Hepatocyte (in vitro differentiated cells): ENCODE measurements at regions not wholly inside any gene's neighbourhood (a gene's known extent, or its start where the extent isn't known, plus 50 kb on each side); places are given as distances from the start of the nearest gene placed in this dataset.
"Not testable (repeated sequence)": the region's sequence is repeated elsewhere in the genome, so short reads cannot be mapped to it uniquely, and the experiment has no call there.

ENCODE experiments used
- DNase-seq: peaks from one replicate; pipeline ENCODE4 v3.0.0-alpha.2; 2016; ENCODE audit warnings: low spot score
- H2AFZ ChIP-seq: fragments of 200-600 bp; sonication (generic); 2 replicates; pipeline ENCODE4 v1.6.0; 2016; ENCODE audit warnings: antibody characterized with exemption, mild to moderate bottlenecking
- H3K27ac ChIP-seq: fragments of 200-600 bp; sonication (generic); 2 replicates; pipeline ENCODE4 v1.5.1; 2016; ENCODE audit warnings: mild to moderate bottlenecking
- H3K27me3 ChIP-seq: fragments of 200-600 bp; sonication (generic); 2 replicates; pipeline ENCODE4 v1.6.1; 2016
- H3K36me3 ChIP-seq: fragments of 200-600 bp; sonication (generic); replicated peaks from 2 replicates; pipeline ENCODE4 v1.5.1; 2016; ENCODE audit warnings: low read depth; ENCODE audit not compliant: insufficient read depth
- H3K4me1 ChIP-seq: fragments of 200-600 bp; sonication (generic); 2 replicates; pipeline ENCODE4 v1.5.1; 2016; ENCODE audit warnings: mild to moderate bottlenecking, moderate library complexity; ENCODE audit not compliant: insufficient read depth
- H3K4me2 ChIP-seq: fragments of 200-600 bp; sonication (generic); 2 replicates; pipeline ENCODE4 v1.6.0; 2016
- H3K4me3 ChIP-seq: fragments of 200-600 bp; sonication (generic); 2 replicates; pipeline ENCODE4 v1.5.1; 2016; ENCODE audit warnings: mild to moderate bottlenecking
- H3K79me2 ChIP-seq: fragments of 200-600 bp; sonication (generic); 2 replicates; pipeline ENCODE4 v1.6.0; 2017; ENCODE audit warnings: mild to moderate bottlenecking
- H3K9me2 ChIP-seq: fragments of 200-600 bp; sonication (generic); replicated peaks from 2 replicates; pipeline ENCODE4 v1.6.0; 2017; ENCODE audit warnings: mild to moderate bottlenecking; ENCODE audit not compliant: insufficient read depth
- H3K9me3 ChIP-seq: fragments of 200-600 bp; sonication (generic); 2 replicates; pipeline ENCODE4 v1.5.1; 2016; ENCODE audit warnings: low read depth, mild to moderate bottlenecking
- H4K20me1 ChIP-seq: fragments of 200-600 bp; sonication (generic); 2 replicates; pipeline ENCODE4 v1.6.0; 2016; ENCODE audit warnings: mild to moderate bottlenecking; ENCODE audit not compliant: insufficient read depth, poor library complexity, severe bottlenecking
- EZH2 ChIP-seq: fragments of 200-600 bp; sonication (generic); IDR thresholded peaks from 2 replicates; pipeline ENCODE4 v1.6.1; 2016; ENCODE audit warnings: antibody characterized with exemption, mild to moderate bottlenecking, borderline replicate concordance
- EZH2phosphoT487 ChIP-seq: fragments of 200-600 bp; sonication (generic); IDR thresholded peaks from one replicate; pipeline ENCODE4 v1.6.1; 2018; ENCODE audit warnings: antibody characterized with exemption, mild to moderate bottlenecking, low read depth, moderate library complexity; ENCODE audit not compliant: unreplicated experiment, severe bottlenecking
- WGBS: methylation state at CpG from one replicate; pipeline ENCODE4 v1.1.6; 2016; ENCODE audit warnings: low lambda C conversion rate; ENCODE audit errors: missing lambda C conversion rate; 5-methylcytosine and 5-hydroxymethylcytosine counted together
- TF ChIP-seq, protein P1 (sequence below): fragments of 200-600 bp; sonication (generic); IDR thresholded peaks from 2 replicates; pipeline ENCODE4 v1.5.1; 2016; ENCODE audit warnings: antibody characterized with exemption, mild to moderate bottlenecking; ENCODE audit not compliant: poor library complexity

DNA sequence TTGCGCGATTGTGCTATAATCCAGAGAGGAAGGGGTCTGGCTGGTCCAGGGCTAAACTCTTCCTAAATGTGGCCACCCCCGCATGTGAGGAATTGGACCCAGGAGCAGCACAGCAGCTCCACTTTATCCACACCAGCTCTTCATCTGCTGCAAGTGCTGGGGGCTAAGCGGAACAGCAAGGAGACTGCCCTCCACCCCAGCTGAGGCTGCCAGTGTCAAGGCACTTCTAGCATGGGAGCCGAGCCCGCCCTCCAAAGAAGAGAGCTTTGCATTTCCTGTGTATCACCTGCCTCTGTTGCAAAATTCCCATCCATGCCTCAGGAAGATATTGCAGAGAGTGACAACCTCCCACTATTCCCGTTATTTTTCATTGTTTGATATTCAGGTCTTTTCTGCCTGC is 333.6 kb downstream of the ARRDC4 start:
- Histone ChIP-seq H3K36me3 (no peaks in the 10 kb centered on the region), H3K79me2 (no peaks in the 10 kb centered on the region), H3K4me2 (no peak overlapping the region), H3K4me1 (peaks cover 5% of the 10 kb centered on the region), H3K9me2 (no peaks in the 10 kb centered on the region), H4K20me1 (no peaks in the 10 kb centered on the region), H3K27me3 (peaks cover 58% of the 10 kb centered on the region), H2AFZ (no peak overlapping the region), H3K4me3 (no peak overlapping the region), H3K9me3 (no peaks in the 10 kb centered on the region), H3K27ac (no peak overlapping the region)
- DNase-seq = no peak
- WGBS = 81% methylated on average over 7 of the region's 7 CpGs
- TF ChIP-seq, protein P1, sequence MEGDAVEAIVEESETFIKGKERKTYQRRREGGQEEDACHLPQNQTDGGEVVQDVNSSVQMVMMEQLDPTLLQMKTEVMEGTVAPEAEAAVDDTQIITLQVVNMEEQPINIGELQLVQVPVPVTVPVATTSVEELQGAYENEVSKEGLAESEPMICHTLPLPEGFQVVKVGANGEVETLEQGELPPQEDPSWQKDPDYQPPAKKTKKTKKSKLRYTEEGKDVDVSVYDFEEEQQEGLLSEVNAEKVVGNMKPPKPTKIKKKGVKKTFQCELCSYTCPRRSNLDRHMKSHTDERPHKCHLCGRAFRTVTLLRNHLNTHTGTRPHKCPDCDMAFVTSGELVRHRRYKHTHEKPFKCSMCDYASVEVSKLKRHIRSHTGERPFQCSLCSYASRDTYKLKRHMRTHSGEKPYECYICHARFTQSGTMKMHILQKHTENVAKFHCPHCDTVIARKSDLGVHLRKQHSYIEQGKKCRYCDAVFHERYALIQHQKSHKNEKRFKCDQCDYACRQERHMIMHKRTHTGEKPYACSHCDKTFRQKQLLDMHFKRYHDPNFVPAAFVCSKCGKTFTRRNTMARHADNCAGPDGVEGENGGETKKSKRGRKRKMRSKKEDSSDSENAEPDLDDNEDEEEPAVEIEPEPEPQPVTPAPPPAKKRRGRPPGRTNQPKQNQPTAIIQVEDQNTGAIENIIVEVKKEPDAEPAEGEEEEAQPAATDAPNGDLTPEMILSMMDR = no peak
- TF ChIP-seq EZH2 (no peak), EZH2phosphoT487 (no peak)

GRCh38 chr15:98295101-98295759 is 334.7 kb downstream of the ARRDC4 start:
- peak; percentile 55 for DNase-seq
- TF ChIP-seq, protein P1 = peak; percentile 59

DNA sequence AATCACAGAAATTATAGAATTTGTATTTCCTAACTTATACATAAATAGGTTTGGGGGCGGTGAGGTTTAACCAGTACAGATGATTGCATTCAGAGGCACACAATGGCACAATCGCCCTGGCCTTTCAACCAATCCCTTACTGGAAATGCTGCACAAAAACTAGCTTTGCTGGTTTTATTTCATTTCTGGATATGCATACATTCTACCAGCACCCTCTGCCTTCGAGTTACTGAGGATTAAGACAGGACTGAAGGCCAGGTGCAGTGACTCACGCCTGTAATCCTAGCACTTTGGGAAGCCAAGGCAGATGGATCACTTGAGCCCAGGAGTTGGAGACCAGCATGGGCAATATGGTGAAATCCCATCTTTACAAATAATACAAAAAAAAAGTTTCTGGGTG is 336.1 kb downstream of the ARRDC4 start:
- H3K4me2 ChIP-seq = no peak overlapping the region
- H3K36me3 ChIP-seq = no peaks in the 10 kb centered on the region
- H3K9me3 ChIP-seq = no peaks in the 10 kb centered on the region
- no peaks in the 10 kb centered on the region for H3K79me2 ChIP-seq
- no peak for DNase-seq
- no peaks in the 10 kb centered on the region for H3K9me2 ChIP-seq
- no peaks in the 10 kb centered on the region for H4K20me1 ChIP-seq
- H3K27ac ChIP-seq = no peak overlapping the region
- no peak overlapping the region for H2AFZ ChIP-seq
- WGBS = 61% methylated on average over 4 of the region's 4 CpGs
- peaks cover 5% of the 10 kb centered on the region for H3K4me1 ChIP-seq
- TF ChIP-seq, protein P1 = no peak
- TF ChIP-seq EZH2 (no peak), EZH2phosphoT487 (no peak)
- H3K4me3 ChIP-seq = no peak overlapping the region
- peaks cover 53% of the 10 kb centered on the region for H3K27me3 ChIP-seq

More at GRCh38 chr15:98295101-98295759, 334.7 kb downstream of the ARRDC4 start:
- not testable (repeated sequence) for H3K4me3 ChIP-seq, H2AFZ ChIP-seq, H3K36me3 ChIP-seq, H4K20me1 ChIP-seq, H3K4me2 ChIP-seq, H3K9me3 ChIP-seq, H3K27ac ChIP-seq, H3K9me2 ChIP-seq, H3K4me1 ChIP-seq, H3K79me2 ChIP-seq
- peaks cover 62% of the 10 kb centered on the region for H3K27me3 ChIP-seq
- WGBS = 26% methylated on average over 8 of the region's 10 CpGs

DNA sequence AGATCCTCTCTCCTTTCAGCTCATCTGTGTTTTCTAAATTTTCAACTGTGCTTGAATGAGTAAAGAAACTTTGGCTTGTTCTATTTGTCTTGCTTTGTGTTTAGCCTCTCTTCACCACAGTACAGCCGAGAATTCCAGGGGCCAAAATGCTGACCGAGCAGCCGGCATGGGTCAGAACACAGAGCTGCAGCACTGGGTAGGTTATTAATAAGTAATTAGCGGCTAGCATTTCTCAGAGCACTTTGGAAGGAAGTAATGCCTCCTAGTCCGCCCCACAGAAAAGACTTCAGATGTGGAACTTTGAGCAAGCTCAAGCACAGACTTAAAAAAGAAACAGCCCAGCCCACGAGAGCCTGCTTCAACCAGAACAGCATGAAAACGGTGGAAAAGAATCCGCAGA is 343.9 kb downstream of the ARRDC4 start:
- no peak overlapping the region for H2AFZ ChIP-seq
- H3K4me1 ChIP-seq = no peaks in the 10 kb centered on the region
- H3K9me3 ChIP-seq = no peaks in the 10 kb centered on the region
- TF ChIP-seq, protein P1 = no peak
- TF ChIP-seq EZH2 (no peak), EZH2phosphoT487 (no peak)
- H3K27ac ChIP-seq = no peak overlapping the region
- no peak overlapping the region for H3K4me2 ChIP-seq
- H3K27me3 ChIP-seq = peaks cover 13% of the 10 kb centered on the region
- WGBS = 78% methylated on average over 8 of the region's 8 CpGs
- no peaks in the 10 kb centered on the region for H3K36me3 ChIP-seq
- no peak for DNase-seq
- H4K20me1 ChIP-seq = no peaks in the 10 kb centered on the region
- H3K4me3 ChIP-seq = no peak overlapping the region
- no peaks in the 10 kb centered on the region for H3K9me2 ChIP-seq
- H3K79me2 ChIP-seq = no peaks in the 10 kb centered on the region
